ENCODE measurements at regions not wholly inside any gene's neighbourhood (a gene's known extent, or its start where the extent isn't known, plus 50 kb on each side); places are given as distances from the start of the nearest gene placed in this dataset.

- no peaks in the 10 kb centered on the region for H3K9me3 ChIP-seq (ENCODE audit: control insufficient read depth, insufficient read depth, low read depth, low read length)
- BruUV-seq (replicated peaks), result no TSS peak
- DNase-seq (ENCODE audit: low read depth, low spot score) (no peak), ATAC-seq (no peak)
- CTCF ChIA-PET, result no interaction called here
- no peak overlapping the region for H3K27ac ChIP-seq (ENCODE audit: low read length)
- intact Hi-C loops (cut with micrococcal nuclease; ENCODE audit: unreplicated experiment) (no loop called here), in situ Hi-C loops (cut with HindIII; ENCODE audit: low pct_unique_long_range_greater_than_20kb, low sequenced_read_pairs) (no loop called here)
- no peak for TF ChIP-seq SIN3A (IDR thresholded peaks at IDR 0.05; ENCODE audit: borderline replicate concordance, insufficient read depth, low read depth, low read length)
- TF ChIP-seq, protein P1, sequence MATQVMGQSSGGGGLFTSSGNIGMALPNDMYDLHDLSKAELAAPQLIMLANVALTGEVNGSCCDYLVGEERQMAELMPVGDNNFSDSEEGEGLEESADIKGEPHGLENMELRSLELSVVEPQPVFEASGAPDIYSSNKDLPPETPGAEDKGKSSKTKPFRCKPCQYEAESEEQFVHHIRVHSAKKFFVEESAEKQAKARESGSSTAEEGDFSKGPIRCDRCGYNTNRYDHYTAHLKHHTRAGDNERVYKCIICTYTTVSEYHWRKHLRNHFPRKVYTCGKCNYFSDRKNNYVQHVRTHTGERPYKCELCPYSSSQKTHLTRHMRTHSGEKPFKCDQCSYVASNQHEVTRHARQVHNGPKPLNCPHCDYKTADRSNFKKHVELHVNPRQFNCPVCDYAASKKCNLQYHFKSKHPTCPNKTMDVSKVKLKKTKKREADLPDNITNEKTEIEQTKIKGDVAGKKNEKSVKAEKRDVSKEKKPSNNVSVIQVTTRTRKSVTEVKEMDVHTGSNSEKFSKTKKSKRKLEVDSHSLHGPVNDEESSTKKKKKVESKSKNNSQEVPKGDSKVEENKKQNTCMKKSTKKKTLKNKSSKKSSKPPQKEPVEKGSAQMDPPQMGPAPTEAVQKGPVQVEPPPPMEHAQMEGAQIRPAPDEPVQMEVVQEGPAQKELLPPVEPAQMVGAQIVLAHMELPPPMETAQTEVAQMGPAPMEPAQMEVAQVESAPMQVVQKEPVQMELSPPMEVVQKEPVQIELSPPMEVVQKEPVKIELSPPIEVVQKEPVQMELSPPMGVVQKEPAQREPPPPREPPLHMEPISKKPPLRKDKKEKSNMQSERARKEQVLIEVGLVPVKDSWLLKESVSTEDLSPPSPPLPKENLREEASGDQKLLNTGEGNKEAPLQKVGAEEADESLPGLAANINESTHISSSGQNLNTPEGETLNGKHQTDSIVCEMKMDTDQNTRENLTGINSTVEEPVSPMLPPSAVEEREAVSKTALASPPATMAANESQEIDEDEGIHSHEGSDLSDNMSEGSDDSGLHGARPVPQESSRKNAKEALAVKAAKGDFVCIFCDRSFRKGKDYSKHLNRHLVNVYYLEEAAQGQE (IDR thresholded peaks at IDR 0.05; ENCODE audit: insufficient read depth in 1 of 2, low read depth in 2 of 2, low read length in 1 of 2), result no peak
- TF ChIP-seq TCF7L2 (IDR thresholded peaks at IDR 0.05; ENCODE audit: low read depth, low read length), result no peak
- no peak for TF ChIP-seq POLR2AphosphoS5 (IDR thresholded peaks at IDR 0.05; ENCODE audit: low read depth, low read length)
- TF ChIP-seq, protein P2, sequence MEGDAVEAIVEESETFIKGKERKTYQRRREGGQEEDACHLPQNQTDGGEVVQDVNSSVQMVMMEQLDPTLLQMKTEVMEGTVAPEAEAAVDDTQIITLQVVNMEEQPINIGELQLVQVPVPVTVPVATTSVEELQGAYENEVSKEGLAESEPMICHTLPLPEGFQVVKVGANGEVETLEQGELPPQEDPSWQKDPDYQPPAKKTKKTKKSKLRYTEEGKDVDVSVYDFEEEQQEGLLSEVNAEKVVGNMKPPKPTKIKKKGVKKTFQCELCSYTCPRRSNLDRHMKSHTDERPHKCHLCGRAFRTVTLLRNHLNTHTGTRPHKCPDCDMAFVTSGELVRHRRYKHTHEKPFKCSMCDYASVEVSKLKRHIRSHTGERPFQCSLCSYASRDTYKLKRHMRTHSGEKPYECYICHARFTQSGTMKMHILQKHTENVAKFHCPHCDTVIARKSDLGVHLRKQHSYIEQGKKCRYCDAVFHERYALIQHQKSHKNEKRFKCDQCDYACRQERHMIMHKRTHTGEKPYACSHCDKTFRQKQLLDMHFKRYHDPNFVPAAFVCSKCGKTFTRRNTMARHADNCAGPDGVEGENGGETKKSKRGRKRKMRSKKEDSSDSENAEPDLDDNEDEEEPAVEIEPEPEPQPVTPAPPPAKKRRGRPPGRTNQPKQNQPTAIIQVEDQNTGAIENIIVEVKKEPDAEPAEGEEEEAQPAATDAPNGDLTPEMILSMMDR (IDR thresholded peaks at IDR 0.05), result no peak
- POLR2A ChIA-PET, result no interaction called here
- no peaks in the 10 kb centered on the region for H3K36me3 ChIP-seq (ENCODE audit: control insufficient read depth, insufficient read depth, low read length)
- no peak overlapping the region for H3K4me3 ChIP-seq (ENCODE audit: low read depth in 2 of 2, low read length in 2 of 2)
- peaks cover 16% of the 10 kb centered on the region for H3K27me3 ChIP-seq (ENCODE audit: control insufficient read depth, insufficient read depth, low read length)
- H3K4me1 ChIP-seq (ENCODE audit: control insufficient read depth, insufficient read depth, low read length), result no peaks in the 10 kb centered on the region
Measured at GRCh38 chr5:135718151-135718550, 116.3 kb upstream of the SLC25A48 start.

DNA sequence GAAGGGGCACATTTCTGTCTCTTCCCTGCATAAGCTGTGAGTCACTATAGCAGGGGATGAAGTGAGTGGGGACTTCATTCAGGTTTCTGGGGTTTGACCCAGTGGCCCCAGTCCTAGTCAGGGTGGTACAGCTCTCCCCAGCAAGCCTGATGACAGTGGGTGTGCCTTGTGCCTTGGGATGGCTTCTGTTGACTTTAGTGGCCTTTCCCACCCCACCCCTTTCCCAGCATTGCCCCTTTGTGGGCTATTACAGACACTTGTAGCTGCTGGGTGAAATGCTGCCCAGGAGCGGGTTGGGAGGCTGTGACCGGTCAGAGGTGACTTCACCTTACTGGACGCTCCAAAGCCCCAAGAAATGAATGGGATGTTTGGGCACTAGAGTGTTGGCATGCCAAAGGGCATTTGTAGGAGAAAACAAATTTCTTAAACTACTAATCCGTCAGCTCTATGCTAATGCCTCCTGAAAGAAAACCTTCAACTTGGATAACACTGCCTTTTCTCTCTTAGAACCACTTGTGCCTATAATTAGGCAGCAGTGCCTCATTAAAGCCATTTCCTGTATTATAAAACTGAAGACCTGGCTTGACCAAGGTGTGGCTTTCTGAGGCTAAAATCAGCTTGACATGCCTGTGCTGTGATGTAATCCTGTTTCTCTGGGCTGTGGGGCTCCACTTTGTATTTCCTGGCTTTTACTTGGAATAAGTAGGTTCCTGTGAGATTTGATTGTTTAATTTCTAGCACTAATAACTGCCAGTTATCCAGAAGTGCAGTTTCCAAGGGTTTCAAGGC, 119.0 kb upstream of the SLC25A48 start:
- ChIA-PET POLR2A (no interaction called here), CTCF (no interaction called here)
- no peaks in the 10 kb centered on the region for H3K4me1 ChIP-seq (ENCODE audit: control insufficient read depth, insufficient read depth, low read length)
- ATAC-seq (no peak), DNase-seq (ENCODE audit: low read depth, low spot score) (no peak)
- no peak overlapping the region for H3K27ac ChIP-seq (ENCODE audit: low read length)
- in situ Hi-C loops (cut with HindIII; ENCODE audit: low pct_unique_long_range_greater_than_20kb, low sequenced_read_pairs) (no loop called here), intact Hi-C loops (cut with micrococcal nuclease; ENCODE audit: unreplicated experiment) (no loop called here)
- no peaks in the 10 kb centered on the region for H3K36me3 ChIP-seq (ENCODE audit: control insufficient read depth, insufficient read depth, low read length)
- H3K9me3 ChIP-seq (ENCODE audit: control insufficient read depth, insufficient read depth, low read depth, low read length), result no peaks in the 10 kb centered on the region
- no TSS peak for BruUV-seq (replicated peaks)
- TF ChIP-seq POLR2AphosphoS5 (IDR thresholded peaks at IDR 0.05; ENCODE audit: low read depth, low read length) (no peak), SIN3A (IDR thresholded peaks at IDR 0.05; ENCODE audit: borderline replicate concordance, insufficient read depth, low read depth, low read length) (no peak), TCF7L2 (IDR thresholded peaks at IDR 0.05; ENCODE audit: low read depth, low read length) (no peak)
- TF ChIP-seq, protein P1 (IDR thresholded peaks at IDR 0.05; ENCODE audit: insufficient read depth in 1 of 2, low read depth in 2 of 2, low read length in 1 of 2), result no peak
- TF ChIP-seq, protein P2 (IDR thresholded peaks at IDR 0.05), result no peak
- H3K27me3 ChIP-seq (ENCODE audit: control insufficient read depth, insufficient read depth, low read length), result peaks cover 21% of the 10 kb centered on the region
- H3K4me3 ChIP-seq (ENCODE audit: low read depth in 2 of 2, low read length in 2 of 2), result no peak overlapping the region

Measured in Panc1 (cell line).